GM19397 (cell line): ENCODE measurements at regions not wholly inside any gene's neighbourhood (a gene's known extent, or its start where the extent isn't known, plus 50 kb on each side); places are given as distances from the start of the nearest gene placed in this dataset.
"Not testable (repeated sequence)": the region's sequence is repeated elsewhere in the genome, so short reads cannot be mapped to it uniquely, and the experiment has no call there.

Experiments
- ATAC-seq: cut with Tn5 transposase; IDR thresholded peaks from one replicate; pipeline ENCODE4 v1.9.1; 2021; ENCODE audit warnings: mild to moderate bottlenecking, moderate library complexity; ENCODE audit not compliant: unreplicated experiment

GRCh38 chr14:57150449-57150848 lies 118.3 kb downstream of the EXOC5 start:
- no peak for ATAC-seq

- no peak for ATAC-seq
These were observed 129.5 kb downstream of the EXOC5 start for GRCh38 chr14:57139173-57139572.

GRCh38 chr14:57136669-57137328 lies 131.9 kb downstream of the EXOC5 start:
- no peak for ATAC-seq

- ATAC-seq, result not testable (repeated sequence)
These were observed 140.9 kb downstream of the EXOC5 start for GRCh38 chr14:57127809-57128208.

GRCh38 chr14:57122129-57122528 lies 146.6 kb downstream of the EXOC5 start:
- no peak for ATAC-seq

- not testable (repeated sequence) for ATAC-seq
These were observed 156.5 kb downstream of the EXOC5 start for GRCh38 chr14:57112072-57112807.

GRCh38 chr14:57110411-57110810 lies 158.3 kb downstream of the EXOC5 start:
- not testable (repeated sequence) for ATAC-seq

GRCh38 chr14:57091030-57091608 lies 177.6 kb downstream of the EXOC5 start:
- ATAC-seq, result no peak

GRCh38 chr14:57089901-57090300 lies 178.8 kb downstream of the EXOC5 start:
- ATAC-seq, result no peak

- no peak for ATAC-seq
These were observed 180.9 kb downstream of the EXOC5 start for GRCh38 chr14:57087841-57088240.

- ATAC-seq, result no peak
These were observed 182.2 kb downstream of the EXOC5 start for GRCh38 chr14:57086271-57087162.

GRCh38 chr14:57085801-57086200 lies 182.9 kb downstream of the EXOC5 start:
- no peak for ATAC-seq

GRCh38 chr14:57085043-57085442 lies 183.7 kb downstream of the EXOC5 start:
- ATAC-seq, result no peak

GRCh38 chr14:57080691-57081090 lies 188.0 kb downstream of the EXOC5 start:
- ATAC-seq, result no peak

- no peak for ATAC-seq
These were observed 190.7 kb downstream of the EXOC5 start for GRCh38 chr14:57078054-57078453.

- ATAC-seq, result no peak
These were observed 194.7 kb downstream of the EXOC5 start for GRCh38 chr14:57073986-57074385.

GRCh38 chr14:57071639-57072038 lies 197.1 kb downstream of the EXOC5 start:
- no peak for ATAC-seq

- no peak for ATAC-seq
These were observed 199.0 kb downstream of the EXOC5 start for GRCh38 chr14:57069702-57070101.

GRCh38 chr14:57068511-57068910 lies 200.2 kb downstream of the EXOC5 start:
- no peak for ATAC-seq

- no peak for ATAC-seq
These were observed 201.7 kb downstream of the EXOC5 start for GRCh38 chr14:57066887-57067513.

- no peak for ATAC-seq
These were observed 202.2 kb downstream of the EXOC5 start for GRCh38 chr14:57066463-57066862.
